ENCODE measurements at regions not wholly inside any gene's neighbourhood (a gene's known extent, or its start where the extent isn't known, plus 50 kb on each side); places are given as distances from the start of the nearest gene placed in this dataset.
"Not testable (repeated sequence)": the region's sequence is repeated elsewhere in the genome, so short reads cannot be mapped to it uniquely, and the experiment has no call there.

DNA sequence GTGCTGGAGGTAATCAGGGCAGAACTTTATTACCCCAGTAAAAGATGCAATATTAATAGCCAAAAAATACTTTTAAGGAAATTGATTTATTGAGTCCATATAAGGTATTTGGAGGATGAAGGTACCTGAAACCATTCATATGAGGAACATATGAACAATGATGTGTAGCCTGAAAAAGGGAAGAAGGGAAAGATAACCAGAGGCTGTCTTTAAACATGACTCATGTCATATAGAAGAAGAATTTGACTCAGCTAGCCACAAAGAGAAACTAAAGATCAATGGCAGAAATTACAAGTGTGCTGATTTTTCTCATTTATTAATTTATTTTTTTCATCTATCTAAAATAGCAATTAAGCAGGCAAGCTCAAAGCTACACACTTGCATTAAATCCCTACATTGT, 136.2 kb upstream of the DUSP10 start:
- no peak for DNase-seq (ENCODE audit: low read depth)

DNA sequence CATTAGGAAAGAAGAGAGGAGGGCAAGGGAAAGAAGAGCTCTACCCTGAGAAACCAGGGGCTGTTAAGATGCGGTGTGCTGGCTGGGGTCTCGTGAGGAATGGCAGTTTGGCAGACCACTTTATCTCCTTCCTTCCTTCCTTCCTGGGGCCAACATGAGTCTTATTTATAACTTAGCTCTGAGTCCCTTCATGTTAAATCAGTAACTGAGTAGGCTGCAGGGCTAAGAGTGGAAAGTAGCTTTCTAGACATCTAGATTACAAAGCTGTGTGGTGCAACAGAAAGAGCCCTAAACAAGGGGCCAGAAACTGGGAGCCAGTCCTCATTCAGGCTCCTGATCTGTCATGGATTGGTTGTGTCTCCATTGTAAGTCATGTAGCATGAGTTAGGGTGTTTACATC, 135.4 kb upstream of the DUSP10 start:
- no peak for DNase-seq (ENCODE audit: low read depth)

DNA sequence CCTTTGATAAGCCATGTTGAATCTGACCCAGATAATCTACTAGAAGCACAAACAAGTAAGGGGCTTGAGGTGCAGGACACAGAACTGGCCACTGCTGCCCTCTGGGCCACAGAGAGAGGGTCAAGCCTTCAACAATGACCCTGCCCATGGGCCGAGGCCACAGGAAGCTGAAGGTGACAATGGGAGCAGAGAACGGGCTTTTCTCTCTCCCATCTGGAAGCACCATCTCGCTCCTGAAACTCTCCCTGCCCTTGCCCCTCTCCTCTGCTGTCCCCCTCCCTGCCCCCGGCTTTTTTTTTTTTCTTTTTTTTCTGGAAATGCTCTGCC, 133.1 kb upstream of the DUSP10 start:
- DNase-seq (ENCODE audit: low read depth), result no peak

DNA sequence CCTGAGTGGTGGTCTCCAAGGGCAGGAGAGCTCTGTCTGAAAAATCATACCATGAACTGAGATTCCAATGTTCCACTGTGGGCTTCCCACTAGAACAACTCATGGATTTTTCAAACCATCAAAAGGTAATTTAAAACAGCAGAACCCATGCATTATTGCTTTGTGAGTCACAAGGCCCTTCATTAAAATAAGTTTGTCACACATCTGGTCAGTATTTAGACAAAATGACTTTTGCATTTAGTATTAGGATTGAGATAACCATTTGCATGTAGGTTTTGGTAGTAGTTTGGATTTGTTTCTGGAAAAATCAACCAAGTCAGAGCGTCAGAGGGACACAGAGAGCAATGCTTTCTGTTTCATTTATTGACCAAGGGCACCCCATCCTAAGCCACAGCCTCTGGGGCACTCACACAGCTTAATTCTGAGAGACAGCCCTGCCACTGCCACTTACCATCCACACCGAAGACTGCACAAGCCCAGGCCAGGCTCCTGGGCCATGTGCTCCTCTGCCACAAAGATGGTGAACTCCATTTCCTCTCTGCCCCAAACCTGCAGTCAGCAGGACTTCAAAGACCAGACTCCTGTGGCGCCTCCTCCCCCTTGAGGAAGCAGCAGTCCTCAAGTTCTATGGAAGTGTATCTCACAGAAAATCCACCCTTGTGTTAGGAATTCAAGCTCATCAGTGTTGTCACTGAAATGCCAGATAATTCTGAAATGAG, 132.6 kb upstream of the DUSP10 start:
- DNase-seq (ENCODE audit: low read depth), result no peak

DNA sequence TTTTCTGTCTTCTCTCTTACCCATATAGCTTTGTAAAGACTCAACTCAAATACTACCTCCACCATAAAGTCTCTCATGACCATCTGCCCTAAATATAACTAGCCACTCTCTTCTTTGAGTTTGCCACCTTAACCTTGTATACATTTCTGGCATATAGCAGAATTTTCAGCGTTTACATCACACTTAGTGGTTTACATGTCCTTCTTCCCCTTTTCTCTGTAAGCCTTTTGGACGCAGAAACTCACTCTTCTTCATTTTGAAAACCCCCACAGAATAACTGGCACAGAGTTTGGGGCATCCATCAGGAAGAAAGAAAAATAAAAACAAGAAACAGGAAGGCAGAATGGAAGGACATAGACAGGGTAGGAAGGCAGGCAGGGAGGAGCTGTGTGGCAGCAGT, 131.8 kb upstream of the DUSP10 start:
- no peak for DNase-seq (ENCODE audit: low read depth)

DNA sequence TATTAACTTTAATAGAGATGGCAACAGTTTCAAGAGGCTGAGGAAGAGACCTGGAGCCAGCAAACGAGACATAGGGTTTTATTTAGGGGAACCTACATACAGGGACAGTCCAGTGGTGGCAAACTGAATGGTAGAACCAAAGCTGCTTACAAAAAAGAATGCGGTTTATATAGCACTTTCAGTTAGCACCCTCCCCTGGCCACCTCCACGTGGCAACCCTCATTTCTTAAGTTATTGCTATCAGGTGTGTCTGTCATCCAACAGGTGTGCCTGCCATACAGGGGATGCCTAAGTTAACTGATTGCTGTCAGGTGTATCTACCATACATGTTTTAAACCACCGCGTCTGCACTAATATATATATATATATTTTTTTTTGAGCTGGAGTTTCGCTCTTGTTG, 129.2 kb upstream of the DUSP10 start:
- no peak for DNase-seq (ENCODE audit: low read depth)

DNA sequence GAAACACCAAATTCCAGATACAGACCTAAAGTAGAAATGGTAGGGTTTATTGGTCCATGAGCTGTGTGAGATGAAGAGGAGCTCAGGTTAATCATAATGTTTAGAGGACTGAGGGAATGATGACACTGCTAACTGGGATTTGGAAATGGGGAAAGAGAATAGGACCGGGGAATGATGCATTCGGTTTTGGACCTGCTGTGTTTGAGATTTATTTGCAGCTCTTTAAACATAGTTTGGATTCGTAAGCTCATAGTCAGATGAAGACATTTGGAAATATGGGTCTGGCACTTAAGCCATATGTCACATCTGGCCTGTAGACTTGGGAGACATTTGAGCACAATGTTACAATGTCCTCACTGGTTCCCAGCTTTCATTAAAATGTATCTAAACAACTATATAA, 127.9 kb upstream of the DUSP10 start:
- no peak for DNase-seq (ENCODE audit: low read depth)

DNA sequence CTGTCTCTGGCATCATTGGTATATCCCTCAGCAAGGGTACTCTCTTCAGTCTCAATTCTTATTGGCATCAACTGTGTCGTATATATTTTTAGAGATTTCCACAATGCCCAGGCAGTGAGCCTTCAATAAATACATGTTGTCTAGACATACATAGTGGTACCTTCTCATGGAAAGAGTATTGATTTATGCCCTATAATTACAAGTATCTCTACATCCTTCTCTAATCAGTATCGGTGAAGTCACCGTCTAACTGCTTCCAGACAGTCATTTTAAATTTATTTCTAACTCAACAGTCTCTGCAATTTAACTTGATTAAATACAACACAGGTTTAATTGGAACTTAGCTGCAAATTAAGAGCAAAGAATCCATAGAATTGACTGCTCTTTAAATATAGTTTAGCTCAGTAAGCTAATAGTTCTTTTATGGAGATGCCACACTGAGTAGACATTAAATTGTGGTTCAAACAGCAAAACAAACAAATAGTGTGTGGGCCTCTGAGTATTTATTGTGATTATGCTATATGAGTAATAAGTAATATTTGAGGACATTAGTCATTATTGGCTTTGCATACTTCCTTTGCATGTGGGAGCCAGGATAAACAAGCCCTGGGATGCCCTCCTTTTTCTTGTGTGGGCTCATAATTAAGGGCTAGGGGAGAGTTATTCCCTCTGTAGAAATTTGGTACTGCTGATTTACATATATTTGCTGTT, 126.9 kb upstream of the DUSP10 start:
- no peak for DNase-seq (ENCODE audit: low read depth)

DNA sequence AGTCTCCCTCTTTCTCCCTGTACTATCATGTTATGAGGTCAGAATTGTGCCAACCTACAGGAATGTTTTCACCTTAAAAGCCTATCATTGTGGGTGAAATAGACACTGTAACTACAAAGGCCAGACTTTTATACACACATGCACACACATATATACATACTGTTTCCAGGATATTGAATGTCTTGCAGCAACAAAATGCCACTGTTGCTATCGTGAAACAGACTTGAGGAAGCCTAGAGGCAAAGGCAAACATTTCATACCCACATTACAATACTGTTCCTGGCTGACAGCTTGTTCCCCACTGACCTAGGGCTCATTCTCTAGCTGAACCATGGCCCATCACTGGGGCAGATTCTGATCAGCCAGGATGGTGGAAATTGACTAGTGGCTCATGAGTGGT, 125.1 kb upstream of the DUSP10 start:
- DNase-seq (ENCODE audit: low read depth), result no peak

DNA sequence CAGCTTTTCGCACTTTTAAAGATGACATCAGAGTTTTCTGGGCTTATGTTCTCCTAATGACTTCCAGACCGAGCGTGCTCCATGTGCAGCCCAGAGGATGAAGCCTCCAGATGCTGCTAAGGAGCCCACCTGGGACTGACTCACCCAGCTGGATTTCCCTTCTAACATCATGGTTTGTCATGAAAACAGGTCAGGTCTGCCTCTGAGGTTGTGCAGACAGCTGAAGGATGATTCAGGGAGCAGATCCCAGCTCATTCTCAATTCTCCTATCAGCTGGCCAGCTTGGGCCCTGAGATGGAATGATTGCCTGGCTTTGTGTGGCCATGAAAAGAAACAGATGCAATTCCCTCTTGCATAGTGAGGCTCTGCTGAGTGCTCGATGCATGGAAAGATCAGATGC, 123.9 kb upstream of the DUSP10 start:
- DNase-seq (ENCODE audit: low read depth), result no peak

DNA sequence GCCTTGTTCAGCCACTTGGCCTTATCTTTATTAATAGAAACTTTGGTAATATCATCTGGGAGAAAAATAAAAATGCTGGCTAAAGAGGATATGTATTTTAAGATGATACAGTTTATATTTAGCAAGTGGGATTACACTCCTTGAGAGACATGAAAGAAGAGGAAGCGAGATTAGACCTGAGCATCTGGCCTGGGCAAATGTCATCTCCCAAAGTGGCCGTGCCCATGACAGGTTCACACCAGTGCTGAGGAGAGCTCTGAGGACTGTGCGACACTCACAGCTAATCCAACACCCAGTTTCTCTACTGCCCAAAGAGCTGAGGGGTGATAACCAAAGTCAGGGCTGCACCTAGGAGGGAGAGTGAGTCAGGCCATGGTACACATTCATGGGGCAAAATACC, 121.7 kb upstream of the DUSP10 start:
- DNase-seq (ENCODE audit: low read depth), result no peak

DNA sequence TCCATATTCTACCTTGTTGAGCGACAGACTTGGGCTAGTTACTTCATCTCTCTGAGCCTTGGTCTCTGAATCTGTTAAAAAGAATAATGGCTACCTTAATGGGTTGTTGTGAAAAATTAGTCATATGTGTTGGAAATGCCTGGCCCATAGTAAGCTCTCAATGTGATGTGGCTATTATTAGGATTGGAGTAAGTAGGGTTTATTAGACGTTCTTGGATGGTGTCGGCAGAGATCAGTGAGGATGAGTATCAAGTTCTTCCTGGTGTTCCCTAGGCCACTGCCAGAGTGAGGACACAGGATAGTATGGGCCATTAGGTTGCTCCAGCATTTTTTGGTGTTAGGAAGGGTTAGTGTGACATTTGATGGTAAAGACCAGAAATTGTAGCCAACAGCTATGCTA, 121.1 kb upstream of the DUSP10 start:
- DNase-seq (ENCODE audit: low read depth), result no peak

DNA sequence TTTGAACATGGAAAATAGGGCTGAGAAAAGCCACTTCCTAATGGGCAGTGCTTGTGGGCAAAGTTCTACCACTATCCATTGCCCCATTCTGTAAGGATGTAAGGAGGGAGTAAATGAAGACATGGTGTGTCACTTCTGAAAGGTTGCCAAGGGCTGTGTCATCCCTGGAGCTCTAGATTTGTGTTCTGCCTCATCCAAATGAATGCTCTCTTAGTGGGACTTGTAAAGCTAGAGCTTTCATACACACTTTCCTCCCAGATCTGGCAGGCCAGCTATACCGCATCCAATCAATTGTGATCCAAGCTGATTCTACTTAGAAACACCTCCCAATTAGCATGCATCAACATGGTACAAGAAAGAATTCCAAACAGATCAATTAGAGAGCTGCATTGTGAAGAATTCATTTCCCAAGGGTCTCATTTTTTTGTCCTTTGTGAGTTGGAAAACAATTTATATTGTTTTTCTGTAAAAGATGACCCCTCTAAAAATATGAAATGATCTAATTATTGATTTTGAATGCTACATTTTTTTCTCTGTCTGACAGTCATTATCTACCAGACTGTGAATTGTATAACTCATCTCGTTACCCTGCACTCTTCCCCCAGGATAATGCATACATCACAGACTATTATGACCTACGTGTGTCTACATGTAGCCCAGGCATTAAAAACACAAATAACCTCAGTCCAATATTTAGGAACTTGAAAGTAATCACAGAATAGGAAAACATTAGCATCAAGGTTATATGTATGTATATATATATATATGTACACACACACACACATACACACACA, 117.1 kb upstream of the DUSP10 start:
- no peak for DNase-seq (ENCODE audit: low read depth)

DNA sequence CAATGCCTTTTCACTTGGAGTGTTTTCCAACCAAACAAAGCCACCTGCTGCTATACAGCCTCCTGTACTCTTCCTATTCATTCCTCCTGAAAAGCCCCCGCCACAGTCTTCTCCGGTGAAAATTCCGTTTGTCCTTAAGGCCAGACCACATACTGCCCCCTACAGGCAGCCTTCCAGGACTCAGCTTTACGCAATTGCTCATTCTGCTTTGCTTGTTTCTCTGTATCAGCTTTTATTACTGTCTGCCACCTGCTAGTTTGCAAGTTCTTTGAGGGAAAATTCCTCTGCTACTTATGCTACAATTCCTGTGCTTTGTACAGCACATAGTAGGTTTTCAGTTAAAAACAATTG, 115.2 kb upstream of the DUSP10 start:
- not testable (repeated sequence) for DNase-seq (ENCODE audit: low read depth)

DNA sequence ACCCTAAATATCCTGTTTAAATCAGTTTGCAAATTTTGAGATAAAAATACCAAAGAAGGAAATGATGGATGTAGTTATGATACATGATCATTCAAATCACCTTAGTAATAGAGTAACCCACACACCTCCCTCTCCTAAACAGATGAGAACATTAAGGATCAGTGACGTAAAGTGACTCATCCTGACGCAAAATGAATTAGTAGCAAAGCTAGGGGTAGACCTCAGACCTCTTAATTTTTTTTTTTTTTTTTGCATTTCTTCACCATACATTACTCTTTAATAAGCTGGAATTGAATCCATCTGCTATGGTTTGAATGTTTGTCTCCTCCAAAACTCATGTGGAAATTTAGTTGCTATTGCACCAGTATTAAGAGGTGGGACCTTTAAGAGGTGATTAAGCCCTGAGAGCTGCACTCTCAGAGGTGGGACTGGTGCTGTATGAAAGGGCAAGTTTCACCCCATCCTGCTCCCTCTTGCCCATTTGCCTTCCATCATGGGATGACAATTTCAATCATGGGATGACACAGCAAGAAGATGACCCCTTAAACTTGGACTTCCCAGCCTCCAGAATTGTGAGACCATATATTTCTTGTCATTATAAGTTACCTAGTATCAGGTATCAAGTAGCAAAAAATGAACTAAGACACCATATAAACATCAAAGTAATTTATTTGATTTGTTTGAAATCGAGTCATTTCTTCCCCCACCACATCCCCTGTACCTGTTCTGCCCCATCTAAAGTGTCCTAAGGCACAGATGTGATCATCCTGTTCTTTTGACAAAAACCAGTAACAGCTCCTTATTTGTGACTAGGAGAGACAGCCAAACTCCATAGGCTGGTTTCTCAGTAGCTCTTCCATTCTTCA, 114.6 kb upstream of the DUSP10 start:
- DNase-seq (ENCODE audit: low read depth), result no peak

DNA sequence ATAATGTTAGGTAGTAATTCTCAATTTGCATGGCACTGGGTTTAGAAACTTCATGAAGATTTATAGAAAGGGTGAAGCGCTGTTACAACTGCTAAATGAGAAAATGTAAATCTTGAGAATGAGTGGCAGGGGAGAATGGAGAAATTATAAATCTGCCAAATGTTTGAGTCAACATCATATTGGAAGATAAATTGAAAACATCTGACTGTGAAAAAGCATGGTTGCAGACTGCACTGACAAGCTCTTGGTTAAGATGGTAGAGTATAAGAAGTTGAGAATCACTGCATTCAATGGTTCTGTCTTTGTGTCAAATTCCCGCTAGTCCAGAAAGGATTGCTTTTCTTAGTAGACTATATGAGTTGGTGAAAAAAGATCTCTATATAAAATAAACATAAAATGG, 113.3 kb upstream of the DUSP10 start:
- DNase-seq (ENCODE audit: low read depth), result no peak

DNA sequence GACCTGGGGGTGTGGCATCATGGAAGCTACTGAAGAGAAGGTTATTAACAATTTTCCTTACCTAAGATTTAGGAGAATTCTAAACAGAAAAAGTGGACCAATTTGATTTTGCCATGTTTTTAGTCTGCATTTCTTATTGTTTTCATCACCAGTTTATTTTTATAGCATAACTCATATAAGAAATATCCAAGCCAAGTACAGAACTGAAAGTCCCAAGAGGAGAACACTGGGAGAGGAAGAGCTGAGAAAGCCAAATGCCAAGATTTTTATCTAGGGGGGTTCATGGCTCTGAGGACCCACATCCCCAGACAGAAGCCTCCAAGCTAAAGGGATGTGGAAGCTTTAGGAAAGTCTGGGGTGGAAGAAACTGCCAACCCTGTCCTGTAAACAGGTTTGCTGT, 109.4 kb upstream of the DUSP10 start:
- no peak for DNase-seq (ENCODE audit: low read depth)

DNA sequence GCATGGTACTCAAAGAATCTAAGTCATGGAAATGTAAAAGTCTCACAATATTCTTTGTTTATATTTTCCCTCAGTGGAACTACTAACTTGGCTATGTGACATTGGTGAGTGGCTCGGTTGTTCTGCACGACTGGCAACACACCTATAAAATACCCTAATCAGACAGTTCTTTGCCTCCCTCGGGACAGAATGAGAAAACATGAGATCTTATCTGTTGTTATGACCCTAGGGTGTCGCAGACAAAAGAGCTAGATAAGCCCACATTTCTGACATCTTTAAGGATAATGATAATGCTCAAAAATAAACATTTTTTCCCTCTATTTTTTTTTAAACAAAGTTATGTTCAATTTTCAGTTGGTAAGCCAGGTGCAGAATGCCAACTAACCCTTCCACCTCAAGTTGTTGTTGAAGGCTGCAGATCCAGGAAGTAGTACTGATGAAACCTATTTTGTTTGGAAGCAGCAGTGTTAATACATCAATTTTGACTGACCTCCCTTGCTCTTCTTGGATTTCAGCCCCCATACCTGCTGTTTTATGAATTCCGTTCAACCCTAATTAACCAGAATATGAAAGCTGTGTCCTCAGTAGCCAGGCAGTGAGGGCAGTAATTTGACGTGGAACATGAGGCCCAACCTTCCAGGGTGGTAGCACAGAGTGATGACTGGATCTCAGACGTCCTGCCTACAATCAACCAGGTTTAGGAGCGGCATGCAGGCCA, 108.7 kb upstream of the DUSP10 start:
- no peak for DNase-seq (ENCODE audit: low read depth)

DNA sequence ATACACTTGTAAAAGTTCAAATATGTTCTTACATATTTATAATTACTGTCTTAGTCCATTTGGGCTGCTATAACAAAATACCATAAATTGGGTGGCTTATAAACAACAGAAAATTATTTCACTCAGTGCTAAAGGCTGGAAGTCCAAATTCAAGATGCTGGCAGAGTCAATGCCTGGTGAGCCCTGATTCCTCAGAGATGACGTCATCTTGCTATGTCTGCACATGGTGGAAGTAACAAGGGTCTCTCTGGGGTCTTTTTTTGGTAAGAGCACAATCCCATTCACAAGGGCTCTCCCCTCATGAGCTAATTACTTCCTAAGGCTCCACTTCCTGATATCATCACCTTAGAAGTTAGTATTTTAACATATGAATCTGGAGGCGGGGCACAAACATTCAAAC, 108.0 kb upstream of the DUSP10 start:
- DNase-seq (ENCODE audit: low read depth), result no peak

DNA sequence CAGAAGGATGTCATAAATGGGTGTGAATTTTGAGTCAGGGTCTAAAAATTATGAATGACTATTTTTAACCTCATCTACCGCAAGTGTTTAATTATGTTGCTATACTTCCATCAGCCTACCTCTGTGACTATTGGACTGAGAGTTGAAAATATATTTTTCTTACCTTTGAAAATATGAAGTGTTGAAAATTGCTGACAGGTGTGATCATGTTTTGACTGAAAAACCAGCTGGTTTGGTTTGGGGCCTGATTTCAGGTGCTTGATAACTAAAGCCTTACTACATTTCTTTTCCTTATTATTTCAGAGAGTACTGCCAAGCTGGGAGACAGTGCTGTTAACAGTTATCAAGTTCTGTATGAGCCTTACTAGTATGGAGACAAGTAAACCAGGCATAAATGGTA, 107.2 kb upstream of the DUSP10 start:
- DNase-seq (ENCODE audit: low read depth), result no peak

DNA sequence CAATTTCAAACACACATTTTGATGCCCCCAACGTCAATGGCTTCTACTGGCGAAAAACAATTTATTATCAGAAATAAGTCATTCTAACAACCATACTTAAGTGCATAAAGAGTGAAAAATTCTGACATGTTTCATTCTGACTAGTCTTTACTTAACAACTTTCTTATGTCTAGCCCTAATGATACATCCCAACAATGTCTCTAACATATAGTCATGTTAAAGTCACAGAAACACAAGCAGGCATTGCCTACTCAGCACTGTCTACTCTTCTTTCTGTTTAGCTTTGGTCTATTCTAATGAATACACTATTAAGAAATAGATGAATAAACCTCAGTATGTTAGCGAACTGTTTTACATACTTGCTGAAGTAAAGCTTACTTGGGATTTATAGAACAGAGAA, 105.8 kb upstream of the DUSP10 start:
- DNase-seq (ENCODE audit: low read depth), result no peak

Data from activated T-helper 9 cell treated with anti-CD3 and anti-CD28 coated beads, Interleukin-2, amount 50 U/mL, for 16 hours (primary cell).